ENCODE measurements at regions not wholly inside any gene's neighbourhood (a gene's known extent, or its start where the extent isn't known, plus 50 kb on each side); places are given as distances from the start of the nearest gene placed in this dataset.
"Not testable (repeated sequence)": the region's sequence is repeated elsewhere in the genome, so short reads cannot be mapped to it uniquely, and the experiment has no call there.

DNA sequence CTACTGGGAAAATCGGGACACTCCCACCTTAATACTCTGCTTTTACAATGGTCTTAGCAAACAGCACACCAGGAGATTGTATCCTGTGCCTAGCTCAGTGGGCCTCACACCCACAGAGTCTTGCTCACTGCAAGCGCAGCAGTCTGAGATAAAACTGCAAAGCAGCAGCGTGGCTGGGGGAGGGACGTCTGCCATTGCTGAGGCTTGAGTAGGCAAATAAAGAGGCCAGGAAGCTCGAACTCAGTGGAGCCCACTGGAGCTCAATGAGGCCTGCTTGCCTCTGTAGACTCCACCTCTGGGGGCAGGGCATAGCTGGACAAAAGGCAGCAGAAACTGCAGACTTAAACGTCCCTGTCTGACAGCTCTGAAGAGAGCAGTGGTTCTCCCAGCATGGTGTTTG, 1169.1 kb upstream of the EPHA6 start:
- DNase-seq (ENCODE audit: low read depth): no peak

DNA sequence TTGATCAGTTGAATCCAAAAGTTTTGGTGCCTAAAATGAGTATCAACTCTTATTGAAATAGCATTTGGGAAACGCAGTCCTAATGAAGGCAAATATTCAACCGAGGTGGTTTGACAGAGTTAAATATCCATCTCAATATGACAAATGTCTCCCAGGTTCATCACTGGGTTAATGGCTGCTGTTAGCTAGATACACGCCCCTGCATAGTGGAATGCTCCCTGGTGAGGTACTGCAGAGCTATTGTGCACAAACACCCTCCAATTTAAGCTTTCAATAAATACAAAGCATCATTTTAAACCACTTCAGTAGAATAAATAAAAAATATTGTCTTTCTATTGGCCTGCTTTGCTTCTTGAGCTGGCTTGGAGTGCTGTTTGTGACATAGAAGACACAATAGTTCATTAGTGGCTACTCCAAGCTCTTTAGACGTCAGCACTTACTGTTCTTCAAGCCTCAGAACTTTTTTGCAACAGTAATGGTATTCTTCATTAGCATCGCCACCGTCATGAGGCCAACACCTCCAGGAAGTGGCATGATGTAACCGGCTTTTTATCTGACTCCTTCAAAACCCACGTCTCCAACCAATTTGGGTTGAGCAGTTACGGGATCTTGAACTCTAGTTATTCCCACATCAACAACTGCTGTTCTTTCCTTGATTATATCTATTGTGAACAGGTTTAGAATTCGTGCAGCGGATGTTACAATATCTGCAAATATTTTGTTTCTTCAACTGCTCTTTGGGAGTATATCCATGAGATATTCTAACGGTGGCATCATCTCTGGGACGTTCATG, 1159.6 kb upstream of the EPHA6 start:
- DNase-seq (ENCODE audit: low read depth): no peak

DNA sequence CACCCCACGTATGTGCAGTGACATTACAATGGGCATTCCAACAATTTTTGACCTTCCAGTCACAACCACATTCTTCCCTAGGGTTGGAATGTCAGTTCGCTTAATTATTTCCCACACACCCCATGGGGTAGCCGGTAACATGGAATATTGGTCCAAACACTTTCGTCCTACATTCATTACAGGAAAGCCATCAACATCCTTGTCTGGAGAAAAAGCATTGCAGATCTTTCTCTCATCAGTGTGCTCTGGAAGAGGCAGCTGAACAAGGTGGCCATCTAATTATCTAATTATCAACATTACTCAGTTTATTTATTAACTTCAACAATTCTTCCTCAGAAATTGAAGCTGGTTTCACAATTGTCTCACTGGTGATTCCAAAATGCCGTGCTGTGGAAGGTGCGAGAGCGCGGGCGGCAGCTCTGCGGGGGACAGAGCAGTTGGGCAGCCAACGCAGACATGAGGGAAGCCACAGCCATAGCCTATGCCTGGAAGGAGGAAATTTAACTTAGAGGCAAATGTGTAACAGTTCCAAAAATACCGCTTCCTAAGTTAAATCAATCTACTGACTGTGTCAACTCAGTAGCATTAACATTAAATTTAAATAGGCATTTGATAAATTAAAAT, 1158.9 kb upstream of the EPHA6 start:
- DNase-seq (ENCODE audit: low read depth): no peak

DNA sequence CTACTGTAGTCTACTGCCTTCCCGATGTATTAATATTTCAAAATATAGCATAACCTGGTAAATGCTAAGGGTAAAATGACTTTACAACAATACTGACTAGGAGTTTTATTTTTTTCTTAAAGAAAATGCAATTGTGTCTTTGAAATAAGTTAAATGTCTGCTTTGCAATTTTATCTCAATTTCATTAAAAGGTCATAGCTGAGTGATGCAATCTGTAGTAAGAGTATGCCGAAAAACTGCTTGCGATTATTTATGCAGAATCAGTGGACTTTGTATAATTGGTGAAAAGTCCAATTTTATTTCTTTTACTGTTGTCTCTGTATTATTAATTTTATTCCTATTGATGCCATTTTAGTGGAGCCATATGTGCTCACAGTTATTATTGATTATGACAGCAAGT, 1143.6 kb upstream of the EPHA6 start:
- no peak for DNase-seq (ENCODE audit: low read depth)

DNA sequence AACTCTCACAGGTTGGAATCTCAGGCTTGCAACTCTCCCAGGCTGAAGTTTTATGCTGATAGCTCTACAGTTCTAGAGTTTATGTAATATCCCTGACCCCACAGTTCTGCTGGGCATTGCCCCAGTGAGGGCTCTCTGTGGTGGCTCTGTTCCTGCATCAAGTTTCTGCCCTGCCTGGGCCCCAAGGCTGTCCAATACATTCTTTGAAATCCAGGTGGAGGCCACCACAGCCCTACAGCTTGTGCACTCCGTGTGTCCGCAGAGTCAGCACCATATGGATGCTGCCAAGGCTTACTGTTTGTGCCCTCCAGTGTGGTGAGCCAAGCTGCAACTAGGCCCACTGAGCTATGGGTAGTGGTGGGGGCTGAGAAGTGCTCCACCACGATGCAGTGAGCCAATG, 1141.2 kb upstream of the EPHA6 start:
- no peak for DNase-seq (ENCODE audit: low read depth)

DNA sequence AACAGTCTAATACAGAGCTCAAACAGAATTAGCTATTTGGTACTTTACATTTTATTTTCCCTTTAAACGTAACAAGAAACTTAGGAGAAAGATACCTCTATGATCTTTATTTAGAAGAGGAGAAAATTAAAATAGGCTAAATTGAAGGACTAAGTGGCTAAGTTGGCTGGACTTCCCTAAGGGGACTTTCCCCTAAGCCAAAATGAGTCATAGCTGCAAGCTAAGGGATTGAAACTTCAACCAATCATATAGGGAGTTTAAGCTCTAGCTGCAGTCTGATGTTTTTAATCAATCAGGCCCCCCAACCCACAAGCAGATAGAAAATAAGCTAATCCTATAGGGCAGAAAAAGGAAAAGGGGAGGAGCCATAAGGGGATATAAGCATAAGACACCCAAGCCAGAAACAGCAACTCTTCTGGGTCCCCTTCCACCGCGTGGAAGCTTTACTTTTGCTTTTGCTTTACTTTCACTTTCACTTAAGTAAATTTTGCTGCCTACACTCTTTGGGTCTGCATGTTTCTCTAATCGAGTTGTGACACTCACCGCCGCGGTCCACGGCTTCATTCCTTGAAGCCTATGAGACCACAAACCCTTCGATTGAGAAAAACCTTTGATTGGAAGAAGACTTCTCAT, 1108.5 kb upstream of the EPHA6 start:
- no peak for DNase-seq (ENCODE audit: low read depth)

DNA sequence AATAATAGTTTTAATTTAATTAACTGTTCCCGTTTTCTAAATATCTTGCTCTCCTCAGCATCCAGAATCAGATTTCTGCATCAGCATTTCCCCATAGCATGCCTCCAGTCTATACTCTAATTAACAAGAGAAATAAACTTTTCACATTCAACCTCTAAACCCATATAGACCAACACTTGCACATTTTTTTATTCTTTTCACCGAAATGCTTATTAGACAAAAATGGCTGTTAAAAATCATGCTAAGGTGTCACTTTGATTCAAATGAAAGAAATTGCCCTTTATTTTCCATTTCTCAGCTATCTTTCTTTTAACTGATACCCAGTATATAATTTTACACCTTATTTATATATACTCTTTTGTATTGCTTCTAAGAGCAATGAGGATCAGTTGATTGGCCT, 1107.1 kb upstream of the EPHA6 start:
- DNase-seq (ENCODE audit: low read depth): no peak

DNA sequence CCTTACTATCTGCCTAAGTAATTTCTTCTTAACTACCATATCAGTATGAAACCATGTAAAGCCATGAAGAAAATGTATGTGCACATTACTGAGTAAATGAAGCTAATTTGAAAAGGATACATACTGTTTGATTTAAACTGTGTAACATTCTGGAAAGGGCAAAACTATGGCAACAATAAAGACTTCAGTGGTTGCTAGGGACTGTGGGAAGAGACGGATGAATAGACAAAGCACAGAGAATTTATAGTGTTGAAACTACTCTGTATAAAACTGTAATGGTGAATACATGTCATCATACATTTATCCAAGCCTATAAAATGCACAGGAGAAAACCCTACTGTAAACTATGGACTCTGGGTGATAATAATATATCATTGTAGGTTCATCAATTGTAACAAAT, 1103.7 kb upstream of the EPHA6 start:
- DNase-seq (ENCODE audit: low read depth): no peak

DNA sequence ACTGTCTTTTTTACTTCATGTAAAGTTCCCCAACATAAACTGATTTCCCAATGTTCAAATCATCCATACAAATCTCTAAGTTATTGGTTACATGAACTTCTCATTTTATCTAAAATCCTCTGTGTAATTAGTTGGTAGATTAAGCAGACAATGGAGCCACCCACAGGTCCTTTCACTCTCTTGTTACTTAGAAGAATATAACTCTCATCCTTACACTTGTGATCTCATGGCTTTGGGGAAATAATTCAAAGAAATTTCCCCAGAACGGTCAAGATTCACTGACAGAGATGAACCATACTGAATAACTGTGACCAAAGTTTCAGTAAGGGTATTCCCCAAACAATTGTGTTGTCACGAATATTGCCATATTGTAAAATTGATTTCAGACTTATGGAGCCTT, 1102.6 kb upstream of the EPHA6 start:
- DNase-seq (ENCODE audit: low read depth): no peak

DNA sequence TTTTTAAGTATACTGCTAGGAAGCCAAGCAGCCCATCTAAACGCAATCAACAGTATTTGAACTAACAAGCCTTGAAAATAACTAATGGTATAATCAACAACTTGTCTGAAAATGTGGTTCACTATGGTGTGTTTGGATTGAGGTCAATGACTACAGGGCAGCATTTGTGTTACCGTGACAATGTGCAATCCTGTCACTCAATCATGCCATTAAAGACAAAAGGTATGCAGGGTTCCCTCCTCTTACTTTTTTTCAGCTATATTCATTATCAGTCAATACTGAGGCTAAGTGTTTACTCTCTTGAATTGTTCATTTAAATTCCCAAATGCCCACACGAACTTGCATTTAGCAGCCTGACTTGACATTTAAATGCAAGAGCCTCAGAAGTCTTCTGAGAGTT, 1099.3 kb upstream of the EPHA6 start:
- no peak for DNase-seq (ENCODE audit: low read depth)

DNA sequence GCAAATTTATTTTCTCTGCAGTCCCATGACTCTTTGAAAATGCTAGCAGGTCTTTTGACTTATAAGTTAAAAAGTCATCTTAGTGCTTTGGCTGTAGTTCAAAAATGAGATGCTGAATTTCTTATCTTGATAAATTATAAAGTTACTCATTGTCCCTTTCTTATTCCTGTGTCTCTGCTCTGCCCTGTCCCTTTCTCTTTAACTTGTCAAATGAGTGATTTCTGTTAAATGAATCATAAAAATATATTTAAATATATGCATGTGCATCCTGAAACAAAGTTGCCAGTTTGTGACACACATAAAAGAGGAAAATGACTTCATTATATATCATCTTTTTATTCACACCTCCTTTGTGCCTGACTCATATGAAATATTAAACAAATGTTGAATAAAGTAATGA, 1097.3 kb upstream of the EPHA6 start:
- DNase-seq (ENCODE audit: low read depth): no peak

DNA sequence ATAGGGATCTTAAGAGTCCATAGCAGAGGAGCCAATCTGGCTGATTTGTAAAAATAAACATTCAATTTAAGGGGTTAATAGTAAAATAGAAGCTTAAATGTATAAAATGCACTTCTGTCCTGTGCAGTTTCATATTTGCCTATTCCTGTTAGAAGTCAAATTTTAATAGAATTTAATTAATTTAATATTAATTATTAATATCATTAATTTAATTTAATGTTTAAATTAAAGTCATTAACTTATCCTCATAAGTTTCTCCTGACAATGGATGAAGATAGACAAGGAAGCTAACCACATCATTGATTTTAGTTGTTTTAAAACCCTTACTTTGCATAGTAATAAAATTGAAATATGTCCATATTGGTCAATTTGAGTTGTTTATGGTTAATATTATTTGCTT, 1096.2 kb upstream of the EPHA6 start:
- DNase-seq (ENCODE audit: low read depth): no peak

DNA sequence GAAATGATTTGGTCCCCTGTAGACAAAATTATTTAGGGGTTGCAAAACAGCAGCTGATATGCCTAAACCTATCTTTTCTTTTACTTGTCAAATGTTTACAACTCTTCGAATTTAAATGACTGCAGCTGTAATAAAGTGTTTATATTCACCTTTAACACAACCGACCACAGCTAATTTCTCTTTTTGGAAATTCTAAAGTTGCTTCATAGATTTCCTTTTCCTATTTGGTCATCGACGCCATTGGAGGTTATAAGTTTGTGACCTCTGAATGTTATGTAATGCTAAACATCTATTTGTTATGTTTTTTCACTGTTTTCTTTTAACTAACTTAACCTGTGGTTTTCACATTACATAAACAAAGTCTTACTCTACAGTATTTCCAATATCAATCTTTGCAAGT, 1094.9 kb upstream of the EPHA6 start:
- no peak for DNase-seq (ENCODE audit: low read depth)

DNA sequence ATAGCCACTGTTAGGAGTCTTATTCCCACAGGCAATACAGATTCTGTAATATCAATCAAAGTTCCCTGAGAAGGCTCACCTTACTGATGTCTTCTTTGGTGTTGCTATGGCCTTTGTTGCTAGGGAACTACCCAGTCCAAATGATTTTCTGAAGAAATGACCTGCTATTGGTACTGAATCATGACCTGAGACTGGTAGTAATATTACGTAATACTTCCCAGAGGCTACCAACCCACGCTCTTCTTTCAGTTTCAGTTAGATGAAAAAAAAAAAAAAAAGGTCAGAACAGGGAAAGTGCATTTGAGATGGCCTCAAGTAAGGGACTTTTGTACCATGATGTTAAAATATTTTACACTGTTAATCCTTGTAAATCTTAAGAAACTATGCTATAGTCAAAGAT, 1092.5 kb upstream of the EPHA6 start:
- no peak for DNase-seq (ENCODE audit: low read depth)

DNA sequence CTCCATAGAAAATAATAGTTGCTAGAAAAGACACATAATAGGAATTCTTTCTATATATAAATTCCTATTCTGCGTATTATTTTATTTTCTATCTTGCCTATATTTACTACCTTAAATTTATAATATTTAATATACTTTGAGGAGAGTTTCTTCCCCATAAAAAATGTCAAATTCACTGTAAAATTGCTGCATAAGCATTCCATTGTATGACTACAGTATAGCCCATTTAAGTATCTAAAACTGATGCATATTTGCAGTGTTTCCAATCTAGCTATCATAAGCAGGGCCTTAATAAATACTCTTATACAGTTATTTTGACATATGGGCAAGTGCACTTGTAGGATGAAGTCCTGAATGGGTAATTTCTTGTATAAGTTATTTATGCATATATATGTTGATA, 1088.6 kb upstream of the EPHA6 start:
- DNase-seq (ENCODE audit: low read depth): no peak

DNA sequence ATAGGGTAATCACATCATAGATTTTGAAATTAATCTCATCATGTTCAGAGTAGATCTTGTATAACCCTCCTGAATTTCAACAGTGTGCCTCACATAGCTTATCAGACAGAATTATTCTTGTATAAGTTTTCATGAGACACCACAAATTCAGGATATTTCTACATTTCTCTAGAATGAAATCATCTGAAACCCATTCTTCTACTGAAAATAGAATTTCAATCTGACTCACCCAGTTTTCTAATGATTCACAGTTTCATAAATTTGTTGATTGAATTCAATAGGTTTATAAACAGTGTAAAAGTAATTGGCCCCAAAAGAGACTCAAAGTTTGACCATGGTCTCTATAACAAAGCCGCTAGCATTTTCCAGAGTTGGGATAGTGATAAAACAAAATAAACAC, 1082.6 kb upstream of the EPHA6 start:
- DNase-seq (ENCODE audit: low read depth): no peak

DNA sequence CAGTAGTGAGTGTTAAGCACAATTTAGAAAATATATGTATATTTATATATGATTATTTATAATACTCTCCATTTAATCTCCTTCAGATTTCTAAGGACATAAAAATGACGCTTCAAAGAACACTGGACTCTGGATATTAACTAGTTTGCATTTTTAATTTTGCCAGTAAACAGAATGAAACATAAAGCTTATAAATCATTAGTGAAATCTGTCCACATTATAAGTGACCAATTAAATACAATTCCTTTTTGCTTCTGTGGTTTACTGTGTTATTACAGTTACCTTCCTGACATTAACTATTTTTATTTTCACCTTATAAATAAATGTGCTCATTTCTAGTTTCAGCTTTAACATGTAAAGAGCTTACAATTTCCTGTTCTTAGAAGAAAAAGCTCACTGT, 1081.1 kb upstream of the EPHA6 start:
- DNase-seq (ENCODE audit: low read depth): no peak

DNA sequence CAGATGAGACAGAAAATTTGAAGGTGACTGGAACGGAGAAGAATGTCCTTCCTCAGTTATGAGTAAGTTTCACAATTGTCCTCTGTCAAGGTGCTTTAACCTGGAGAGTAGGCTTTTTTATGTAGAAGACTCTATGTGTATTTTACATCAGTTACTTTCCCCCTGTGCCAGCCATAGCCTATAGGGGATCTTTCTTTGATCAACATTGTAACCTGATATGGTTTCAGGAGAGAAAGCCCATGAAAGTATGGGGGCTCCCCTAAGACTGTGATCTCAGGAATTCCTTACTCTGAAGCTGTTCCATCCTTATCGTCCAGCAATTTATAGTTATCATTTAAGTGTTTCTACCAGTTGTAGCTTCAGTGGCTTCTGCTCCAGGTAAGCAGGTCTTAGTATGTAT, 1076.3 kb upstream of the EPHA6 start:
- no peak for DNase-seq (ENCODE audit: low read depth)

DNA sequence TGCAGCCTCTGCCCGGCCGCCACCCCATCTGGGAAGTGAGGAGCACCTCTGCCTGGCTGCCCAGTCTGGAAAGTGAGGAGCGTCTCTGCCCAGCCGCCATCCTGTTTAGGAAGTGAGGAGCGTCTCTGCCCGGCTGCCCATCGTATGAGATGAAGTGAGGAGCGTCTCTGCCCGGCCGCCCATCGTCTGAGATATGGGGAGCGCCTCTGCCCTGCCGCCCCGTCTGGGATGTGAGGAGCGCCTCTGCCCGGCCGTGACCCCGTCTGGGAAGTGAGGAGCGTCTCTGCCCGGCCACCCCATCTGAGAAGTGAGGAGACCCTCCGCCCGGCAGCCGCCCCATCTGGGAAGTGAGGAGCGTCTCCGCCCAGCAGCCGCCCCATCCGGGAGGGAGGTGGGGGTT, 1069.5 kb upstream of the EPHA6 start:
- not testable (repeated sequence) for DNase-seq (ENCODE audit: low read depth)

DNA sequence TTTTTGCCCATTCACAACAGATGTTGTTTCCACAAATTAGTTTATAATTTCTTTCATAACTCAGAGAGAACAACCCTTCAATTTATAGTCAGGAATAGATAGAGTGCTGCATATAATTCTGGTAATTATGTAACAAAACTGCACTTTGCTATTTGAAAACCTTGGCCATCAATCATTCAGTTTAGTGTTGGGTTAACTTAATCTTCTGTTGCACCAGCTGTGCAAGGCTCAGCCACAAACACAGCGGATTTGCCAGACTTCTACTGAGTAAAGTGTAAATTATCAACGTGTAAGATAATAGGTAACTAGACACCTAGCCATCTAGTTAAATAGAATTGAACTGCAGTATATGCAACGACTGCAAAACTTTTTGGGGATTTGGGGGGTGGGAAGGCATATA, 1064.3 kb upstream of the EPHA6 start:
- no peak for DNase-seq (ENCODE audit: low read depth)

DNA sequence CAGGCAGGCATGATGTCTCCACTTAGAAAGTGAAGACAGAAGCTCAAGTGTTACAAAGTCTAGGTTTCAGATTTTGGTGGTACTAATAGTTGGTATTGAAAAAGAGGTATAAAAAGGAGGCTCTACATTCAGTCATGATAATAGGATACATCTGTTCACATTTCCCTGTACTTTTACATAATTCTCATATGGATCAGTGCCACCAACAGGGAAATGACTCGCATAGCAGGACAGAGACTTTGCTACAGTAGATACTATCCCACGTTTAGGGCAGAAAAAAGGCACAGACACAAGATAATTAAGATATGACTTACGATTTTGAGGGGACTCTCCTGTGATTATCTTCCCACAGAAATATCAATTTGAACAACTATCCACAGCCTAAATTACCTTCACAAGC, 1062.9 kb upstream of the EPHA6 start:
- DNase-seq (ENCODE audit: low read depth): no peak

DNA sequence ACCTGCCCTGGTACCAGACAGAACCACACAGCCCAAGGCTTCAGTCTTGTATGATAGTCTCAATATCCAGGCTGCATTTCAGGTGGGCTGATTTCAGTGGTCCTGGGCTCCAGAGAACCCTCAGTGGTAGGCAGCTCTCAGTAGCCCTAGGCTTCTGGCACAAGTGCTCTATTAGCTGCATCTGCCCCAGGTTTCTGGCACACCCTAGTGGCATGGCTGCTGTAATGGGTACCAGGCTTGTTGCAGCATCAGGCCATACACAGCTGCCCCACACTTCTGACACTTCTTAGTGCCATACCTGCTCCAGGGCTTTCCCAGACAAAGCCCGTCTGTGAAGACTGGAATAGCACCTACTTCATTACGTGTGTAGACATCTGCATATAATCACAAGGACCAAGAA, 1062.2 kb upstream of the EPHA6 start:
- no peak for DNase-seq (ENCODE audit: low read depth)

DNA sequence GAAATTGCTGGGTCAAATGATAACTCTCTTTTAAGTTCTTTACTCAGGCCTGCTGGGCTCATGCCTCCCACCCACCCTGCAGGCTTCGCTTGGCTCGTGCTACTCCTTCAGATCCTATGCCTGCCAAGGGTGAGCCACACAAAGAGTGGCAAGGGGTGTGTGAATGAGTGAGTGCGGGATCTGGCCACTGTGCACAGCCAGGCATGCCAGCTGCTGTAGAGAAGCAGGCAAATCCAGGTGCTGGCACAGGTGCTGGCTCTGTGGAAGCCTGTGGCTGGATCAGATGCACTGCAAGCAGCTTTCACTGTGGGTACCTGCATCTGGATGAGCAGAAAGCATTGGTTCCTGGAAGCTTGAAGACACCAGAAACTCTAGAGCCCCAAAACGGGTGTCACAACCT, 1055.7 kb upstream of the EPHA6 start:
- DNase-seq (ENCODE audit: low read depth): no peak
